ENCODE measurements at regions not wholly inside any gene's neighbourhood (a gene's known extent, or its start where the extent isn't known, plus 50 kb on each side); places are given as distances from the start of the nearest gene placed in this dataset.

GRCh38 chr3:181660337-181660736 lies 51.4 kb upstream of the SOX2 start:
- DNase-seq (ENCODE audit: insufficient read length), result no peak
- no peak for FAIRE-seq
- no peak for TF ChIP-seq POLR2A (IDR thresholded peaks at IDR 0.05; ENCODE audit: low read depth, low read length)

GRCh38 chr3:181637456-181637855 lies 74.3 kb upstream of the SOX2 start:
- DNase-seq (ENCODE audit: insufficient read length), result no peak
- no peak for FAIRE-seq
- TF ChIP-seq POLR2AphosphoS5 (IDR thresholded peaks at IDR 0.05; ENCODE audit: low read depth, low read length), result no peak
- no peak for TF ChIP-seq POLR2A (IDR thresholded peaks at IDR 0.05; ENCODE audit: low read depth, low read length)
- TF ChIP-seq TAF1 (IDR thresholded peaks at IDR 0.05; ENCODE audit: borderline replicate concordance, low read depth, low read length), result no peak

- no peak for FAIRE-seq
- TF ChIP-seq POLR2A (IDR thresholded peaks at IDR 0.05; ENCODE audit: low read depth, low read length), result no peak
- no peak for TF ChIP-seq POLR2AphosphoS5 (IDR thresholded peaks at IDR 0.05; ENCODE audit: low read depth, low read length)
- no peak for TF ChIP-seq TAF1 (IDR thresholded peaks at IDR 0.05; ENCODE audit: borderline replicate concordance, low read depth, low read length)
- DNase-seq (ENCODE audit: insufficient read length), result no peak
These were observed 74.7 kb upstream of the SOX2 start for GRCh38 chr3:181637056-181637455.

GRCh38 chr3:181635141-181635540 lies 76.6 kb upstream of the SOX2 start:
- DNase-seq (ENCODE audit: insufficient read length) (no peak), FAIRE-seq (no peak)
- TF ChIP-seq POLR2AphosphoS5 (IDR thresholded peaks at IDR 0.05; ENCODE audit: low read depth, low read length) (no peak), POLR2A (IDR thresholded peaks at IDR 0.05; ENCODE audit: low read depth, low read length) (no peak), TAF1 (IDR thresholded peaks at IDR 0.05; ENCODE audit: borderline replicate concordance, low read depth, low read length) (no peak)

- FAIRE-seq, result no peak
- DNase-seq (ENCODE audit: insufficient read length), result no peak
- no peak for TF ChIP-seq POLR2AphosphoS5 (IDR thresholded peaks at IDR 0.05; ENCODE audit: low read depth, low read length)
- no peak for TF ChIP-seq TAF1 (IDR thresholded peaks at IDR 0.05; ENCODE audit: borderline replicate concordance, low read depth, low read length)
- no peak for TF ChIP-seq POLR2A (IDR thresholded peaks at IDR 0.05; ENCODE audit: low read depth, low read length)
These were observed 78.2 kb upstream of the SOX2 start for GRCh38 chr3:181633556-181633955.

GRCh38 chr3:181631901-181632300 lies 79.8 kb upstream of the SOX2 start:
- no peak for FAIRE-seq
- TF ChIP-seq POLR2AphosphoS5 (IDR thresholded peaks at IDR 0.05; ENCODE audit: low read depth, low read length) (no peak), POLR2A (IDR thresholded peaks at IDR 0.05; ENCODE audit: low read depth, low read length) (no peak), TAF1 (IDR thresholded peaks at IDR 0.05; ENCODE audit: borderline replicate concordance, low read depth, low read length) (no peak)

GRCh38 chr3:181630853-181631252 lies 80.9 kb upstream of the SOX2 start:
- FAIRE-seq (no peak), DNase-seq (ENCODE audit: insufficient read length) (no peak)
- TF ChIP-seq TAF1 (IDR thresholded peaks at IDR 0.05; ENCODE audit: borderline replicate concordance, low read depth, low read length), result no peak
- no peak for TF ChIP-seq POLR2A (IDR thresholded peaks at IDR 0.05; ENCODE audit: low read depth, low read length)
- TF ChIP-seq POLR2AphosphoS5 (IDR thresholded peaks at IDR 0.05; ENCODE audit: low read depth, low read length), result no peak

More at GRCh38 chr3:181631901-181632300, 79.8 kb upstream of the SOX2 start:
- DNase-seq (ENCODE audit: insufficient read length), result no peak

- TF ChIP-seq POLR2A (IDR thresholded peaks at IDR 0.05; ENCODE audit: low read depth, low read length), result no peak
- TF ChIP-seq TAF1 (IDR thresholded peaks at IDR 0.05; ENCODE audit: borderline replicate concordance, low read depth, low read length), result no peak
- no peak for TF ChIP-seq POLR2AphosphoS5 (IDR thresholded peaks at IDR 0.05; ENCODE audit: low read depth, low read length)
- FAIRE-seq (no peak), DNase-seq (ENCODE audit: insufficient read length) (no peak)
These were observed 82.0 kb upstream of the SOX2 start for GRCh38 chr3:181629711-181630110.

GRCh38 chr3:181629029-181629428 lies 82.7 kb upstream of the SOX2 start:
- DNase-seq (ENCODE audit: insufficient read length) (no peak), FAIRE-seq (no peak)
- TF ChIP-seq POLR2A (IDR thresholded peaks at IDR 0.05; ENCODE audit: low read depth, low read length), result no peak
- no peak for TF ChIP-seq TAF1 (IDR thresholded peaks at IDR 0.05; ENCODE audit: borderline replicate concordance, low read depth, low read length)
- no peak for TF ChIP-seq POLR2AphosphoS5 (IDR thresholded peaks at IDR 0.05; ENCODE audit: low read depth, low read length)

- no peak for TF ChIP-seq POLR2A (IDR thresholded peaks at IDR 0.05; ENCODE audit: low read depth, low read length)
- no peak for TF ChIP-seq TAF1 (IDR thresholded peaks at IDR 0.05; ENCODE audit: borderline replicate concordance, low read depth, low read length)
- TF ChIP-seq POLR2AphosphoS5 (IDR thresholded peaks at IDR 0.05; ENCODE audit: low read depth, low read length), result no peak
- FAIRE-seq (no peak), DNase-seq (ENCODE audit: insufficient read length) (no peak)
These were observed 83.3 kb upstream of the SOX2 start for GRCh38 chr3:181628384-181628783.

- FAIRE-seq, result no peak
- TF ChIP-seq TAF1 (IDR thresholded peaks at IDR 0.05; ENCODE audit: borderline replicate concordance, low read depth, low read length) (no peak), POLR2A (IDR thresholded peaks at IDR 0.05; ENCODE audit: low read depth, low read length) (no peak), POLR2AphosphoS5 (IDR thresholded peaks at IDR 0.05; ENCODE audit: low read depth, low read length) (no peak)
- no peak for DNase-seq (ENCODE audit: insufficient read length)
These were observed 85.7 kb upstream of the SOX2 start for GRCh38 chr3:181626036-181626435.

- TF ChIP-seq TAF1 (IDR thresholded peaks at IDR 0.05; ENCODE audit: borderline replicate concordance, low read depth, low read length), result no peak
- DNase-seq (ENCODE audit: insufficient read length) (no peak), FAIRE-seq (no peak)
These were observed 87.6 kb upstream of the SOX2 start for GRCh38 chr3:181623924-181624694.
